ENCODE measurements at regions not wholly inside any gene's neighbourhood (a gene's known extent, or its start where the extent isn't known, plus 50 kb on each side); places are given as distances from the start of the nearest gene placed in this dataset.

GRCh38 chr6:129778793-129779192, 68.8 kb upstream of the ARHGAP18 start:
- DNase-seq: no peak

- no peak for DNase-seq
Measured at GRCh38 chr6:129777371-129777770, 67.4 kb upstream of the ARHGAP18 start.

- no peak for DNase-seq
Measured at GRCh38 chr6:129776542-129777330, 66.8 kb upstream of the ARHGAP18 start.

GRCh38 chr6:129774697-129775447, 64.9 kb upstream of the ARHGAP18 start:
- DNase-seq: peak; percentile 13

GRCh38 chr6:129773304-129773703, 63.3 kb upstream of the ARHGAP18 start:
- DNase-seq: no peak

- no peak for DNase-seq
Measured at GRCh38 chr6:129771678-129772077, 61.7 kb upstream of the ARHGAP18 start.

GRCh38 chr6:129767776-129768485, 58.0 kb upstream of the ARHGAP18 start:
- no peak for DNase-seq

- peak; percentile 42 for DNase-seq
Measured at GRCh38 chr6:129766959-129767728, 57.2 kb upstream of the ARHGAP18 start.

GRCh38 chr6:129764761-129765407, 54.9 kb upstream of the ARHGAP18 start:
- no peak for DNase-seq

GRCh38 chr6:129759796-129760605, 50.0 kb upstream of the ARHGAP18 start:
- DNase-seq: no peak
